A549 (cell line): ENCODE measurements at regions not wholly inside any gene's neighbourhood (a gene's known extent, or its start where the extent isn't known, plus 50 kb on each side); places are given as distances from the start of the nearest gene placed in this dataset.

Source experiments
- ATAC-seq, 2 experiments: fragments of 200-7000 bp in 1 of 2; fragments of >200 bp in 1 of 2; cut with Nextera tagmentation in 1 of 2; cut with Tn5 transposase in 1 of 2; 3 replicates each; pipeline versions ENCODE4 v1.8.0 to v1.9.1; 2018 to 2020; ENCODE audit warnings: mild to moderate bottlenecking in 1 of 2, moderate library complexity in 1 of 2
- CTCF ChIA-PET: fragments of 300-600 bp; sonication (Branson Sonifier 250); formaldehyde crosslinking; extraction: SDS; loops from one replicate; lab custom pipeline; 2021; ENCODE audit warnings: antibody characterized with exemption, inconsistent platforms; lab: Yijun Ruan, JAX
- POLR2A ChIA-PET: fragments of 350-600 bp; formaldehyde crosslinking; extraction: SDS; loops from one replicate; lab custom pipeline; 2021; ENCODE audit warnings: antibody characterized with exemption, inconsistent platforms; lab: Yijun Ruan, JAX
- DNase-seq, 2 experiments: peaks; one replicate each; pipeline versions ENCODE4 v3.0.0 to v3.0.0-alpha.2; 2011 to 2016; ENCODE audit warnings: low read depth in 1 of 2, low spot score in 1 of 2
- FAIRE-seq: peaks from 2 replicates; lab custom pipeline; 2011; peaks lifted over from hg19 to GRCh38; lab: Jason Lieb, UNC
- H3K27ac ChIP-seq, 2 experiments: fragments of >200 bp; sonication (Bioruptor Twin); formaldehyde crosslinking; 3 replicates each; pipeline ENCODE4 v1.5.1; 2016 to 2017
- H3K4me1 ChIP-seq: fragments of >200 bp; sonication (Bioruptor Twin); formaldehyde crosslinking; 3 replicates; pipeline ENCODE4 v1.6.1; 2016
- H3K4me2 ChIP-seq: fragments of >200 bp; sonication (Bioruptor Twin); formaldehyde crosslinking; 3 replicates; pipeline ENCODE4 v1.6.1; 2016
- H3K4me3 ChIP-seq: fragments of >200 bp; sonication (Bioruptor Twin); formaldehyde crosslinking; 3 replicates; pipeline ENCODE4 v1.5.1; 2016
- H3K9me3 ChIP-seq: fragments of >200 bp; sonication (Bioruptor Twin); formaldehyde crosslinking; 3 replicates; pipeline ENCODE4 v1.6.1; 2016
- CBX2 ChIP-seq: fragments of 200-600 bp; sonication (generic); IDR thresholded peaks from 2 replicates; pipeline ENCODE4 v1.6.1; 2016; ENCODE audit warnings: low read depth, mild to moderate bottlenecking, borderline replicate concordance
- EHF ChIP-seq: fragments of 250-450 bp; sonication (Bioruptor Pico); IDR thresholded peaks from 2 replicates; pipeline ENCODE4 v1.5.0; 2020; ENCODE audit warnings: mild to moderate bottlenecking
- EP300 ChIP-seq, 2 experiments: fragments of >200 bp; sonication (Bioruptor Twin); formaldehyde crosslinking; IDR thresholded peaks; 2 replicates in 1 of 2; 3 replicates in 1 of 2; pipeline ENCODE4 v1.6.1; 2016 to 2017
- FOSL2 ChIP-seq, 2 experiments: fragments of 450-650 bp in 1 of 2; fragments of >200 bp in 1 of 2; sonication (Bioruptor Twin) in 1 of 2; formaldehyde crosslinking; IDR thresholded peaks; 2 replicates each; pipeline versions ENCODE4 v1.5.0 to v1.6.1; 2016 to 2020; ENCODE audit warnings: mild to moderate bottlenecking in 1 of 2, moderate library complexity in 1 of 2
- JUNB ChIP-seq: fragments of >200 bp; sonication (Bioruptor Twin); formaldehyde crosslinking; IDR thresholded peaks from 2 replicates; pipeline ENCODE4 v1.6.1; 2016
- KDM1A ChIP-seq: fragments of 200-600 bp; sonication (generic); IDR thresholded peaks from 2 replicates; pipeline ENCODE4 v1.6.1; 2016; ENCODE audit warnings: low read depth, mild to moderate bottlenecking
- MAZ ChIP-seq: fragments of 150-350 bp; IDR thresholded peaks from 2 replicates; pipeline ENCODE4 v1.6.1; 2014; ENCODE audit warnings: antibody characterized with exemption, low read depth, low read length, borderline replicate concordance
- MYC ChIP-seq: IDR thresholded peaks from 2 replicates; pipeline ENCODE4 v1.6.1; 2012; ENCODE audit warnings: mild to moderate bottlenecking, inconsistent platforms, low read length, improper control_type of control experiment, borderline replicate concordance
- NFE2L2 ChIP-seq: fragments of 150-350 bp; conservative IDR thresholded peaks from 2 replicates; pipeline ENCODE4 v1.6.1; 2014; ENCODE audit warnings: low read length
- PHF8 ChIP-seq: fragments of 200-600 bp; sonication (generic); IDR thresholded peaks from 2 replicates; pipeline ENCODE4 v1.6.1; 2016; ENCODE audit warnings: low read depth, mild to moderate bottlenecking, antibody characterized with exemption, moderate library complexity, borderline replicate concordance
- POLR2A ChIP-seq: IDR thresholded peaks from 2 replicates; pipeline ENCODE4 v1.6.1; 2012; ENCODE audit warnings: mild to moderate bottlenecking, low read length
- RARB ChIP-seq: fragments of 250-450 bp; sonication (Bioruptor Pico); IDR thresholded peaks from 2 replicates; pipeline ENCODE4 v1.8.0; 2021; ENCODE audit warnings: mild to moderate bottlenecking, moderate library complexity
- RFX5 ChIP-seq: fragments of 450-650 bp; IDR thresholded peaks from 2 replicates; pipeline ENCODE4 v1.7.1; 2014; ENCODE audit warnings: antibody characterized with exemption, mild to moderate bottlenecking, moderate library complexity
- RNF2 ChIP-seq: fragments of 200-600 bp; sonication (generic); IDR thresholded peaks from 2 replicates; pipeline ENCODE4 v1.6.1; 2016; ENCODE audit warnings: low read depth, mild to moderate bottlenecking, antibody characterized with exemption, moderate library complexity, borderline replicate concordance
- ZNF302 ChIP-seq: fragments of 250-450 bp; sonication (Bioruptor Pico); IDR thresholded peaks from 2 replicates; pipeline ENCODE4 v1.9.0; 2021; ENCODE audit warnings: inconsistent platforms, mild to moderate bottlenecking, moderate library complexity
- WGBS: methylation state at CpG from one replicate; pipeline ENCODE4 v1.1.6; 2017; ENCODE audit errors: missing lambda C conversion rate; 5-methylcytosine and 5-hydroxymethylcytosine counted together
- TF ChIP-seq, protein P1 (sequence below): IDR thresholded peaks from 2 replicates; pipeline ENCODE4 v1.6.1; 2012
- TF ChIP-seq, protein P2 (sequence below): fragments of >200 bp; sonication (Bioruptor Twin); formaldehyde crosslinking; IDR thresholded peaks from 3 replicates; pipeline ENCODE4 v1.5.1; 2016
- TF ChIP-seq, protein P3 (sequence below): IDR thresholded peaks from 2 replicates; pipeline ENCODE4 v1.6.1; 2012; ENCODE audit warnings: low read depth, borderline replicate concordance
- TF ChIP-seq, protein P4 (sequence below): fragments of >200 bp; sonication (Bioruptor Twin); formaldehyde crosslinking; IDR thresholded peaks from 2 replicates; pipeline ENCODE4 v1.6.1; 2016
- TF ChIP-seq, protein P5 (sequence below): fragments of 150-350 bp; IDR thresholded peaks from 2 replicates; pipeline ENCODE4 v1.6.1; 2014; ENCODE audit warnings: low read depth, mild to moderate bottlenecking, low read length
- TF ChIP-seq, protein P6 (sequence below): fragments of 250-450 bp; sonication (Bioruptor Pico); IDR thresholded peaks from 2 replicates; pipeline ENCODE4 v1.5.0; 2021; ENCODE audit warnings: mild to moderate bottlenecking, moderate library complexity, borderline replicate concordance

DNA sequence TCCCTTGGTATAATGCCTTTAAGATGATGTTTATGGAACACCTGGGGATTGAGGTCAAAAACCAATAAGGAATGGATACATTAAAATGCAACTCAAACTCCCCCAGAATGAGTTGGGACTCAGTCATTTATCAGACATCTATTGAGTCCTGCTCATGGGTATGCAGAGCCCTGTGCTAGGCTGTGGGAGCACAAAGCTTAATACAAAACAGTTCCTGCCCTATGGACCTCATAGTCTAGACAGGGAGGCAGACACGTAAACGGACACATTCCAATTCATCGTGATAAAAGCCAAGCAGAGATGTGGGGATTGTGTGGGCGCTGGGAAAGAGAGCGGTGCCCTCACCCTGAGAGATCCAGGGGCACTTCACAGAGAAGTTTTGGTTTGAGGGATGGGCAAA is 181.7 kb downstream of the PTEN start:
- H3K4me1 ChIP-seq, result peaks cover 1% of the 10 kb centered on the region
- no peak overlapping the region for H3K27ac ChIP-seq
- FAIRE-seq (no peak), DNase-seq (no peak), ATAC-seq (no peak)
- no peak overlapping the region for H3K4me3 ChIP-seq
- WGBS, result 88% methylated on average over 5 of the region's 5 CpGs
- CTCF ChIA-PET, result interaction anchor here (0.8 to 0.9 kb wide), 2 partner anchors 43 to 345 kb away, joined by 3 read pairs; no protein-coding TSS in a partner anchor
- no peak for TF ChIP-seq EP300 (IDR thresholded peaks at IDR 0.05)
- no peak for TF ChIP-seq ZNF302 (CRISPR knock-in tag)
- H3K4me2 ChIP-seq, result no peak overlapping the region
- POLR2A ChIA-PET, result no interaction called here
- no peaks in the 10 kb centered on the region for H3K9me3 ChIP-seq

DNA sequence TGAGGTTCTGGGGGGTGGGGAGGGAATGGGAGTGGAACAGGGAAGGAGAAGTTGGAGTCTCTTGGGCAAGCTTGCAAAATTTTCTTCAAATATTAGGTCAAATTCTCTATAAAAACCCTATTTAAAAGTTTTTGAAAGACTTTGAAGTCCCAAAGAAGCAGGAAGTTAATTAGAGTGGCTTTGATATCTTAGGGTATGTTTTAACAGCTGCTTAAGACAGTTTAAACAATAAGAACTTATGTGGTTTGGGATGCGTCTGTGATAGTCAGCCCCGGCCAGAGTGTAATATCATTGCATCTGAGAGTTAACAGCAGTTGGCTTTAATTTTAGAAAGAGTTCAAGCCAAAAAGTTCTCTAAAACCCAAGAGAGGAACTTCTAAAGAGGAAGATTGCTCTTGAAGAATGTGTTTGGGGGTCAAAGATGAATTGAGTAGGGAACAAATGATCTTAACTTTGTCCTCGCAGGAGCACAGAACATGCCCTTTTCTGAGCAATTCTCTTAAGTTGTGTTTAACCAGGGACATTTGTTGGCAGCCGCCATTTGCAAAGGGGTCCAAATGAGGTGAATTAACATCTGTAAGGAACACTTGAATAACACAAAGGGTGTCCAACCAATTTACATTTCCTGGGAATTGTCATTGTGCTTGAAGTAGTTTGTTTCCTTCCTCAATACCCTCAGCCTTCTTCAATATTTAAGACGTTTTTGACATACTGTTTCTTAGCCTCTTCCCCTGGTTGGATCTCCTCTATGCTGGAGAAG is 182.4 kb downstream of the PTEN start:
- H3K9me3 ChIP-seq, result no peaks in the 10 kb centered on the region
- no peak overlapping the region for H3K4me3 ChIP-seq
- no peak overlapping the region for H3K27ac ChIP-seq
- DNase-seq (no peak), FAIRE-seq (no peak), ATAC-seq (no peak)
- POLR2A ChIA-PET, result no interaction called here
- TF ChIP-seq EP300 (IDR thresholded peaks at IDR 0.05), result no peak
- no peak for TF ChIP-seq RARB (CRISPR knock-in tag)
- no peak for TF ChIP-seq JUNB
- TF ChIP-seq CBX2, result no peak
- TF ChIP-seq, protein P1, sequence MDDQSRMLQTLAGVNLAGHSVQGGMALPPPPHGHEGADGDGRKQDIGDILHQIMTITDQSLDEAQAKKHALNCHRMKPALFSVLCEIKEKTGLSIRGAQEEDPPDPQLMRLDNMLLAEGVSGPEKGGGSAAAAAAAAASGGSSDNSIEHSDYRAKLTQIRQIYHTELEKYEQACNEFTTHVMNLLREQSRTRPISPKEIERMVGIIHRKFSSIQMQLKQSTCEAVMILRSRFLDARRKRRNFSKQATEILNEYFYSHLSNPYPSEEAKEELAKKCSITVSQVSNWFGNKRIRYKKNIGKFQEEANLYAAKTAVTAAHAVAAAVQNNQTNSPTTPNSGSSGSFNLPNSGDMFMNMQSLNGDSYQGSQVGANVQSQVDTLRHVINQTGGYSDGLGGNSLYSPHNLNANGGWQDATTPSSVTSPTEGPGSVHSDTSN, result no peak
- TF ChIP-seq, protein P2, sequence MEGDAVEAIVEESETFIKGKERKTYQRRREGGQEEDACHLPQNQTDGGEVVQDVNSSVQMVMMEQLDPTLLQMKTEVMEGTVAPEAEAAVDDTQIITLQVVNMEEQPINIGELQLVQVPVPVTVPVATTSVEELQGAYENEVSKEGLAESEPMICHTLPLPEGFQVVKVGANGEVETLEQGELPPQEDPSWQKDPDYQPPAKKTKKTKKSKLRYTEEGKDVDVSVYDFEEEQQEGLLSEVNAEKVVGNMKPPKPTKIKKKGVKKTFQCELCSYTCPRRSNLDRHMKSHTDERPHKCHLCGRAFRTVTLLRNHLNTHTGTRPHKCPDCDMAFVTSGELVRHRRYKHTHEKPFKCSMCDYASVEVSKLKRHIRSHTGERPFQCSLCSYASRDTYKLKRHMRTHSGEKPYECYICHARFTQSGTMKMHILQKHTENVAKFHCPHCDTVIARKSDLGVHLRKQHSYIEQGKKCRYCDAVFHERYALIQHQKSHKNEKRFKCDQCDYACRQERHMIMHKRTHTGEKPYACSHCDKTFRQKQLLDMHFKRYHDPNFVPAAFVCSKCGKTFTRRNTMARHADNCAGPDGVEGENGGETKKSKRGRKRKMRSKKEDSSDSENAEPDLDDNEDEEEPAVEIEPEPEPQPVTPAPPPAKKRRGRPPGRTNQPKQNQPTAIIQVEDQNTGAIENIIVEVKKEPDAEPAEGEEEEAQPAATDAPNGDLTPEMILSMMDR, result no peak
- TF ChIP-seq RNF2, result no peak
- TF ChIP-seq, protein P3, sequence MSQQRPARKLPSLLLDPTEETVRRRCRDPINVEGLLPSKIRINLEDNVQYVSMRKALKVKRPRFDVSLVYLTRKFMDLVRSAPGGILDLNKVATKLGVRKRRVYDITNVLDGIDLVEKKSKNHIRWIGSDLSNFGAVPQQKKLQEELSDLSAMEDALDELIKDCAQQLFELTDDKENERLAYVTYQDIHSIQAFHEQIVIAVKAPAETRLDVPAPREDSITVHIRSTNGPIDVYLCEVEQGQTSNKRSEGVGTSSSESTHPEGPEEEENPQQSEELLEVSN, result no peak
- no peak for TF ChIP-seq RFX5
- no peak for TF ChIP-seq KDM1A
- no peak for TF ChIP-seq MAZ
- no peak for TF ChIP-seq NFE2L2
- no peak for TF ChIP-seq MYC
- TF ChIP-seq, protein P4, sequence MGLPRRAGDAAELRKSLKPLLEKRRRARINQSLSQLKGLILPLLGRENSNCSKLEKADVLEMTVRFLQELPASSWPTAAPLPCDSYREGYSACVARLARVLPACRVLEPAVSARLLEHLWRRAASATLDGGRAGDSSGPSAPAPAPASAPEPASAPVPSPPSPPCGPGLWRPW, result no peak
- TF ChIP-seq POLR2A, result no peak
- no peak for TF ChIP-seq EHF (CRISPR knock-in tag)
- TF ChIP-seq, protein P5, sequence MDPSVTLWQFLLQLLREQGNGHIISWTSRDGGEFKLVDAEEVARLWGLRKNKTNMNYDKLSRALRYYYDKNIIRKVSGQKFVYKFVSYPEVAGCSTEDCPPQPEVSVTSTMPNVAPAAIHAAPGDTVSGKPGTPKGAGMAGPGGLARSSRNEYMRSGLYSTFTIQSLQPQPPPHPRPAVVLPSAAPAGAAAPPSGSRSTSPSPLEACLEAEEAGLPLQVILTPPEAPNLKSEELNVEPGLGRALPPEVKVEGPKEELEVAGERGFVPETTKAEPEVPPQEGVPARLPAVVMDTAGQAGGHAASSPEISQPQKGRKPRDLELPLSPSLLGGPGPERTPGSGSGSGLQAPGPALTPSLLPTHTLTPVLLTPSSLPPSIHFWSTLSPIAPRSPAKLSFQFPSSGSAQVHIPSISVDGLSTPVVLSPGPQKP, result no peak
- no peak for TF ChIP-seq PHF8
- no peak for TF ChIP-seq FOSL2 (IDR thresholded peaks at IDR 0.05)
- TF ChIP-seq FOSL2 (CRISPR knock-in tag; IDR thresholded peaks at IDR 0.05), result no peak
- TF ChIP-seq, protein P6, sequence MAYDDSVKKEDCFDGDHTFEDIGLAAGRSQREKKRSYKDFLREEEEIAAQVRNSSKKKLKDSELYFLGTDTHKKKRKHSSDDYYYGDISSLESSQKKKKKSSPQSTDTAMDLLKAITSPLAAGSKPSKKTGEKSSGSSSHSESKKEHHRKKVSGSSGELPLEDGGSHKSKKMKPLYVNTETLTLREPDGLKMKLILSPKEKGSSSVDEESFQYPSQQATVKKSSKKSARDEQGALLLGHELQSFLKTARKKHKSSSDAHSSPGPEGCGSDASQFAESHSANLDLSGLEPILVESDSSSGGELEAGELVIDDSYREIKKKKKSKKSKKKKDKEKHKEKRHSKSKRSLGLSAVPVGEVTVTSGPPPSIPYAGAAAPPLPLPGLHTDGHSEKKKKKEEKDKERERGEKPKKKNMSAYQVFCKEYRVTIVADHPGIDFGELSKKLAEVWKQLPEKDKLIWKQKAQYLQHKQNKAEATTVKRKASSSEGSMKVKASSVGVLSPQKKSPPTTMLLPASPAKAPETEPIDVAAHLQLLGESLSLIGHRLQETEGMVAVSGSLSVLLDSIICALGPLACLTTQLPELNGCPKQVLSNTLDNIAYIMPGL (CRISPR knock-in tag), result no peak
- 72% methylated on average over 5 of the region's 5 CpGs for WGBS
- no peak overlapping the region for H3K4me2 ChIP-seq
- H3K4me1 ChIP-seq, result no peaks in the 10 kb centered on the region
- CTCF ChIA-PET, result interaction anchor here (0.8 to 0.9 kb wide), 2 partner anchors 44 to 344 kb away, joined by 3 read pairs; no protein-coding TSS in a partner anchor
